B cell (primary cell): ENCODE measurements at regions not wholly inside any gene's neighbourhood (a gene's known extent, or its start where the extent isn't known, plus 50 kb on each side); places are given as distances from the start of the nearest gene placed in this dataset.
"Not testable (repeated sequence)": the region's sequence is repeated elsewhere in the genome, so short reads cannot be mapped to it uniquely, and the experiment has no call there.

Source experiments
- EZH2 ChIP-seq: IDR thresholded peaks from 2 replicates; pipeline ENCODE4 v1.6.1; 2012; ENCODE audit warnings: borderline replicate concordance, low read depth, mild to moderate bottlenecking, moderate library complexity, low read length; ENCODE audit not compliant: insufficient read depth, poor library complexity, severe bottlenecking
- TF ChIP-seq, protein P1 (sequence below): fragments of 200-600 bp; IDR thresholded peaks from one replicate; pipeline ENCODE4 v1.8.0; 2022; ENCODE audit warnings: antibody characterized with exemption, mild to moderate bottlenecking

- TF ChIP-seq, protein P1, sequence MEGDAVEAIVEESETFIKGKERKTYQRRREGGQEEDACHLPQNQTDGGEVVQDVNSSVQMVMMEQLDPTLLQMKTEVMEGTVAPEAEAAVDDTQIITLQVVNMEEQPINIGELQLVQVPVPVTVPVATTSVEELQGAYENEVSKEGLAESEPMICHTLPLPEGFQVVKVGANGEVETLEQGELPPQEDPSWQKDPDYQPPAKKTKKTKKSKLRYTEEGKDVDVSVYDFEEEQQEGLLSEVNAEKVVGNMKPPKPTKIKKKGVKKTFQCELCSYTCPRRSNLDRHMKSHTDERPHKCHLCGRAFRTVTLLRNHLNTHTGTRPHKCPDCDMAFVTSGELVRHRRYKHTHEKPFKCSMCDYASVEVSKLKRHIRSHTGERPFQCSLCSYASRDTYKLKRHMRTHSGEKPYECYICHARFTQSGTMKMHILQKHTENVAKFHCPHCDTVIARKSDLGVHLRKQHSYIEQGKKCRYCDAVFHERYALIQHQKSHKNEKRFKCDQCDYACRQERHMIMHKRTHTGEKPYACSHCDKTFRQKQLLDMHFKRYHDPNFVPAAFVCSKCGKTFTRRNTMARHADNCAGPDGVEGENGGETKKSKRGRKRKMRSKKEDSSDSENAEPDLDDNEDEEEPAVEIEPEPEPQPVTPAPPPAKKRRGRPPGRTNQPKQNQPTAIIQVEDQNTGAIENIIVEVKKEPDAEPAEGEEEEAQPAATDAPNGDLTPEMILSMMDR = not testable (repeated sequence)
- not testable (repeated sequence) for TF ChIP-seq EZH2
These were observed 159.4 kb downstream of the GOLGA8K start for GRCh38 chr15:32243727-32244126.
